A549 (cell line): ENCODE measurements at regions not wholly inside any gene's neighbourhood (a gene's known extent, or its start where the extent isn't known, plus 50 kb on each side); places are given as distances from the start of the nearest gene placed in this dataset.

ENCODE experiments used
- ATAC-seq, 2 experiments: fragments of 200-7000 bp in 1 of 2; fragments of >200 bp in 1 of 2; cut with Nextera tagmentation in 1 of 2; cut with Tn5 transposase in 1 of 2; 3 replicates each; pipeline versions ENCODE4 v1.8.0 to v1.9.1; 2018 to 2020; ENCODE audit warnings: mild to moderate bottlenecking in 1 of 2, moderate library complexity in 1 of 2
- CTCF ChIA-PET: fragments of 300-600 bp; sonication (Branson Sonifier 250); formaldehyde crosslinking; extraction: SDS; loops from one replicate; lab custom pipeline; 2021; ENCODE audit warnings: antibody characterized with exemption, inconsistent platforms; lab: Yijun Ruan, JAX
- POLR2A ChIA-PET: fragments of 350-600 bp; formaldehyde crosslinking; extraction: SDS; loops from one replicate; lab custom pipeline; 2021; ENCODE audit warnings: antibody characterized with exemption, inconsistent platforms; lab: Yijun Ruan, JAX
- DNase-seq, 2 experiments: peaks; one replicate each; pipeline versions ENCODE4 v3.0.0 to v3.0.0-alpha.2; 2011 to 2016; ENCODE audit warnings: low read depth in 1 of 2, low spot score in 1 of 2
- FAIRE-seq: peaks from 2 replicates; lab custom pipeline; 2011; peaks lifted over from hg19 to GRCh38; lab: Jason Lieb, UNC
- H3K27ac ChIP-seq, 2 experiments: fragments of >200 bp; sonication (Bioruptor Twin); formaldehyde crosslinking; 3 replicates each; pipeline ENCODE4 v1.5.1; 2016 to 2017
- H3K4me1 ChIP-seq: fragments of >200 bp; sonication (Bioruptor Twin); formaldehyde crosslinking; 3 replicates; pipeline ENCODE4 v1.6.1; 2016
- H3K4me2 ChIP-seq: fragments of >200 bp; sonication (Bioruptor Twin); formaldehyde crosslinking; 3 replicates; pipeline ENCODE4 v1.6.1; 2016
- H3K4me3 ChIP-seq: fragments of >200 bp; sonication (Bioruptor Twin); formaldehyde crosslinking; 3 replicates; pipeline ENCODE4 v1.5.1; 2016
- H3K9me3 ChIP-seq: fragments of >200 bp; sonication (Bioruptor Twin); formaldehyde crosslinking; 3 replicates; pipeline ENCODE4 v1.6.1; 2016
- BHLHE40 ChIP-seq: IDR thresholded peaks from 2 replicates; pipeline ENCODE4 v1.6.1; 2012; ENCODE audit warnings: low read depth, low read length, inconsistent platforms
- CEBPB ChIP-seq, 2 experiments: fragments of >200 bp in 1 of 2; sonication (Bioruptor Twin) in 1 of 2; formaldehyde crosslinking in 1 of 2; IDR thresholded peaks; 2 replicates each; pipeline ENCODE4 v1.6.1; 2012 to 2016
- EHMT2 ChIP-seq: fragments of 200-600 bp; sonication (generic); IDR thresholded peaks from 2 replicates; pipeline ENCODE4 v1.6.1; 2016; ENCODE audit warnings: antibody characterized with exemption, low read depth, mild to moderate bottlenecking, moderate library complexity
- ESRRA ChIP-seq: fragments of 150-350 bp; IDR thresholded peaks from 2 replicates; pipeline ENCODE4 v1.6.1; 2014; ENCODE audit warnings: mild to moderate bottlenecking, low read length, borderline replicate concordance
- FOXS1 ChIP-seq: fragments of 250-450 bp; sonication (Bioruptor Pico); IDR thresholded peaks from 2 replicates; pipeline ENCODE4 v1.5.0; 2020; ENCODE audit warnings: mild to moderate bottlenecking, moderate library complexity
- GATA3 ChIP-seq: IDR thresholded peaks from 2 replicates; pipeline ENCODE4 v1.6.1; 2012; ENCODE audit warnings: borderline replicate concordance
- HEYL ChIP-seq: fragments of 250-450 bp; sonication (Bioruptor Pico); IDR thresholded peaks from 2 replicates; pipeline ENCODE4 v1.8.0; 2021; ENCODE audit warnings: mild to moderate bottlenecking, moderate library complexity
- HOXB13 ChIP-seq: fragments of 250-450 bp; sonication (Bioruptor Pico); IDR thresholded peaks from 2 replicates; pipeline ENCODE4 v1.5.0; 2020; ENCODE audit warnings: low read depth, mild to moderate bottlenecking, moderate library complexity
- KDM1A ChIP-seq: fragments of 200-600 bp; sonication (generic); IDR thresholded peaks from 2 replicates; pipeline ENCODE4 v1.6.1; 2016; ENCODE audit warnings: low read depth, mild to moderate bottlenecking
- KDM5A ChIP-seq: fragments of 200-600 bp; sonication (generic); IDR thresholded peaks from 2 replicates; pipeline ENCODE4 v1.6.1; 2016; ENCODE audit warnings: antibody characterized with exemption, mild to moderate bottlenecking
- MAZ ChIP-seq: fragments of 150-350 bp; IDR thresholded peaks from 2 replicates; pipeline ENCODE4 v1.6.1; 2014; ENCODE audit warnings: antibody characterized with exemption, low read depth, low read length, borderline replicate concordance
- MYC ChIP-seq: IDR thresholded peaks from 2 replicates; pipeline ENCODE4 v1.6.1; 2012; ENCODE audit warnings: mild to moderate bottlenecking, inconsistent platforms, low read length, improper control_type of control experiment, borderline replicate concordance
- NPAS2 ChIP-seq: fragments of 250-450 bp; sonication (Bioruptor Pico); IDR thresholded peaks from 2 replicates; pipeline ENCODE4 v1.8.0; 2022; ENCODE audit warnings: mild to moderate bottlenecking, moderate library complexity, borderline replicate concordance
- PHF8 ChIP-seq: fragments of 200-600 bp; sonication (generic); IDR thresholded peaks from 2 replicates; pipeline ENCODE4 v1.6.1; 2016; ENCODE audit warnings: low read depth, mild to moderate bottlenecking, antibody characterized with exemption, moderate library complexity, borderline replicate concordance
- POLR2A ChIP-seq: IDR thresholded peaks from 2 replicates; pipeline ENCODE4 v1.6.1; 2012; ENCODE audit warnings: mild to moderate bottlenecking, low read length
- RARB ChIP-seq: fragments of 250-450 bp; sonication (Bioruptor Pico); IDR thresholded peaks from 2 replicates; pipeline ENCODE4 v1.8.0; 2021; ENCODE audit warnings: mild to moderate bottlenecking, moderate library complexity
- SREBF2 ChIP-seq: fragments of 450-650 bp; IDR thresholded peaks from 2 replicates; pipeline ENCODE4 v1.6.1; 2014; ENCODE audit warnings: mild to moderate bottlenecking, moderate library complexity
- TP53 ChIP-seq: fragments of 250-450 bp; sonication (Bioruptor Pico); IDR thresholded peaks from 2 replicates; pipeline ENCODE4 v1.5.0; 2021; ENCODE audit warnings: mild to moderate bottlenecking, moderate library complexity
- ZSCAN20 ChIP-seq: fragments of 250-450 bp; sonication (Bioruptor Pico); IDR thresholded peaks from 2 replicates; pipeline ENCODE4 v1.8.0; 2022; ENCODE audit warnings: mild to moderate bottlenecking, moderate library complexity
- WGBS: methylation state at CpG from one replicate; pipeline ENCODE4 v1.1.6; 2017; ENCODE audit errors: missing lambda C conversion rate; 5-methylcytosine and 5-hydroxymethylcytosine counted together
- TF ChIP-seq, protein P1 (sequence below): IDR thresholded peaks from 2 replicates; pipeline ENCODE4 v1.6.1; 2012
- TF ChIP-seq, protein P2 (sequence below): fragments of 150-350 bp; IDR thresholded peaks from 2 replicates; pipeline ENCODE4 v1.6.1; 2014; ENCODE audit warnings: low read depth, mild to moderate bottlenecking, low read length
- TF ChIP-seq, protein P3 (sequence below): IDR thresholded peaks from 2 replicates; pipeline ENCODE4 v1.6.1; 2012; ENCODE audit warnings: low read depth, borderline replicate concordance
- TF ChIP-seq, protein P4 (sequence below): fragments of 250-450 bp; sonication (Bioruptor Pico); IDR thresholded peaks from 2 replicates; pipeline ENCODE4 v1.5.0; 2020; ENCODE audit warnings: low read depth, mild to moderate bottlenecking, moderate library complexity
- TF ChIP-seq, protein P5 (sequence below): fragments of 200-600 bp; sonication (generic); IDR thresholded peaks from 2 replicates; pipeline ENCODE4 v1.6.1; 2016; ENCODE audit warnings: antibody characterized with exemption, mild to moderate bottlenecking, moderate library complexity
- TF ChIP-seq, protein P6 (sequence below): fragments of 450-650 bp; IDR thresholded peaks from 2 replicates; pipeline ENCODE4 v1.6.1; 2014; ENCODE audit warnings: antibody characterized with exemption

DNA sequence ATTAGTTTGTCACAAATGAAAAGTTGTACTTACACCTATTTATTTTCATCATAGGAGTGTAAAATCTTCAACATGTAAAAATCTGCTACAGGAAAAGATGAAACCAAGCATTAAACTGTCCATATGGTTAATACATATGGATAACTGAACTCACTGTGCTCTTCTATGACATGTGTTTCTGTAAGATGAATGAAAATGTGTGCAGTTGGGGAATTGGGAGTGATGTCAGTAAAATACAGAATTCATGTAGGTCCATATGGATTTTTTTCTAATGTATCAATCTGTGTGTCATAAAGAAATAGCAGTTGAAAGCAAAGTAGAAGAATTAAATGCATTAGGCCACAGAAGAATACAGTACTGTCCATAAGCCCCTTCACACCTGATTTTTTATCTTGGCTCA is 178.4 kb upstream of the COL3A1 start:
- POLR2A ChIA-PET, result no interaction called here
- Histone ChIP-seq H3K27ac (no peak overlapping the region), H3K4me3 (no peak overlapping the region), H3K9me3 (no peaks in the 10 kb centered on the region), H3K4me2 (no peak overlapping the region), H3K4me1 (no peaks in the 10 kb centered on the region)
- ATAC-seq (no peak), DNase-seq (no peak), FAIRE-seq (no peak)
- TF ChIP-seq ESRRA (no peak), POLR2A (no peak), EHMT2 (no peak), NPAS2 (CRISPR knock-in tag) (no peak), TP53 (CRISPR knock-in tag) (no peak), PHF8 (no peak), HEYL (no peak), CEBPB (IDR thresholded peaks at IDR 0.05) (no peak), HOXB13 (CRISPR knock-in tag) (no peak)
- TF ChIP-seq, protein P1, sequence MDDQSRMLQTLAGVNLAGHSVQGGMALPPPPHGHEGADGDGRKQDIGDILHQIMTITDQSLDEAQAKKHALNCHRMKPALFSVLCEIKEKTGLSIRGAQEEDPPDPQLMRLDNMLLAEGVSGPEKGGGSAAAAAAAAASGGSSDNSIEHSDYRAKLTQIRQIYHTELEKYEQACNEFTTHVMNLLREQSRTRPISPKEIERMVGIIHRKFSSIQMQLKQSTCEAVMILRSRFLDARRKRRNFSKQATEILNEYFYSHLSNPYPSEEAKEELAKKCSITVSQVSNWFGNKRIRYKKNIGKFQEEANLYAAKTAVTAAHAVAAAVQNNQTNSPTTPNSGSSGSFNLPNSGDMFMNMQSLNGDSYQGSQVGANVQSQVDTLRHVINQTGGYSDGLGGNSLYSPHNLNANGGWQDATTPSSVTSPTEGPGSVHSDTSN, result no peak
- TF ChIP-seq, protein P2, sequence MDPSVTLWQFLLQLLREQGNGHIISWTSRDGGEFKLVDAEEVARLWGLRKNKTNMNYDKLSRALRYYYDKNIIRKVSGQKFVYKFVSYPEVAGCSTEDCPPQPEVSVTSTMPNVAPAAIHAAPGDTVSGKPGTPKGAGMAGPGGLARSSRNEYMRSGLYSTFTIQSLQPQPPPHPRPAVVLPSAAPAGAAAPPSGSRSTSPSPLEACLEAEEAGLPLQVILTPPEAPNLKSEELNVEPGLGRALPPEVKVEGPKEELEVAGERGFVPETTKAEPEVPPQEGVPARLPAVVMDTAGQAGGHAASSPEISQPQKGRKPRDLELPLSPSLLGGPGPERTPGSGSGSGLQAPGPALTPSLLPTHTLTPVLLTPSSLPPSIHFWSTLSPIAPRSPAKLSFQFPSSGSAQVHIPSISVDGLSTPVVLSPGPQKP, result no peak
- TF ChIP-seq, protein P3, sequence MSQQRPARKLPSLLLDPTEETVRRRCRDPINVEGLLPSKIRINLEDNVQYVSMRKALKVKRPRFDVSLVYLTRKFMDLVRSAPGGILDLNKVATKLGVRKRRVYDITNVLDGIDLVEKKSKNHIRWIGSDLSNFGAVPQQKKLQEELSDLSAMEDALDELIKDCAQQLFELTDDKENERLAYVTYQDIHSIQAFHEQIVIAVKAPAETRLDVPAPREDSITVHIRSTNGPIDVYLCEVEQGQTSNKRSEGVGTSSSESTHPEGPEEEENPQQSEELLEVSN, result no peak
- TF ChIP-seq, protein P4, sequence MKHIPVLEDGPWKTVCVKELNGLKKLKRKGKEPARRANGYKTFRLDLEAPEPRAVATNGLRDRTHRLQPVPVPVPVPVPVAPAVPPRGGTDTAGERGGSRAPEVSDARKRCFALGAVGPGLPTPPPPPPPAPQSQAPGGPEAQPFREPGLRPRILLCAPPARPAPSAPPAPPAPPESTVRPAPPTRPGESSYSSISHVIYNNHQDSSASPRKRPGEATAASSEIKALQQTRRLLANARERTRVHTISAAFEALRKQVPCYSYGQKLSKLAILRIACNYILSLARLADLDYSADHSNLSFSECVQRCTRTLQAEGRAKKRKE (CRISPR knock-in tag), result no peak
- CTCF ChIA-PET, result interaction anchor here (0.6 kb wide), 1 partner anchor 1924 kb away, joined by 3 read pairs; no protein-coding TSS in a partner anchor

DNA sequence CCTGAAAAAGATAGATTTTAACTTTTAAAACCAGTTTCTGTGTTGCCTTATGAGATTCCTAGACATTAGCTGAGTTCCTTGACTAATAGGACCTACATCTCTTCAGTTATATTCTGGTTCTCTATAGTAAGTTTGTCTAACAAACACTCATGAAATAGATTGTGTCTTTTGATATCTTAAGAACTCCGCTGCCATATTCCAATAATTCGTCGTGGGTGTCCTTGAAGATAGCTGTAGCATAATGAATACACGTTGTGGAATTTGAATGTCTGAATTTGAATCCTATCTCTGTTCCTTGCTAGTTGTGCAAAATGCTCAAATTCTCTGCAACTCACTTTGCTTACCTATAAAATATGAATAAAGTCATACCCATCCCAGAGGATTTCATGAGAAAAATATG is 176.8 kb upstream of the COL3A1 start:
- Histone ChIP-seq H3K4me1 (no peaks in the 10 kb centered on the region), H3K4me3 (no peak overlapping the region), H3K9me3 (0 out of 3 replicates have a peak, but pooled peaks cover 1% of the 10 kb centered on the region), H3K4me2 (no peak overlapping the region), H3K27ac (no peak overlapping the region)
- no peak for DNase-seq
- no peak for FAIRE-seq
- TF ChIP-seq MAZ (no peak), RARB (CRISPR knock-in tag) (no peak), KDM5A (no peak), HOXB13 (CRISPR knock-in tag) (no peak)
- no peak for ATAC-seq
- WGBS, result 70% methylated on average over 4 of the region's 4 CpGs
- POLR2A ChIA-PET, result no interaction called here
- CTCF ChIA-PET, result no interaction called here

DNA sequence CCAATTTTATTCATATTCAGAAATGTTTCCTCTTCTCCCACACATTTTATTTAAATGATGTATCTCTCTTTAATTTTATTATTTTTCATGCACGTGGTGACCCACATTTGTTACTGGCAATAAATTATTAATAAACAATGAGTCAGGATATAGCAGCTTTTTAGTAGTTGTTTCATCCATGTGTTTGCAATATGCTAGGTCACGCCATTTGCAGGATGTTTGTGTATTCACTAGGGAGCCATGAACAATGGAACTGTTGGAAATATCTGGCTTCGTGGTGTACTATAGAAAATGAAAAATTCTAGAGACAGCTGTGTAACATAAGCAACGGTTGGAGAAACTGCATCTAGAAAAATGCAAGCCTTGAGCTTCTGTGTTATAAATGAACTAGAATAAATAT is 176.0 kb upstream of the COL3A1 start:
- POLR2A ChIA-PET, result no interaction called here
- 35% methylated on average over 4 of the region's 4 CpGs for WGBS
- no peaks in the 10 kb centered on the region for H3K4me1 ChIP-seq
- no peak for DNase-seq
- no peak overlapping the region for H3K4me2 ChIP-seq
- no peak for ATAC-seq
- no peak for FAIRE-seq
- peaks cover 8% of the 10 kb centered on the region; the same call in 2 of the 3 replicates for H3K9me3 ChIP-seq
- no peak overlapping the region for H3K4me3 ChIP-seq
- no peak overlapping the region for H3K27ac ChIP-seq
- CTCF ChIA-PET, result no interaction called here
- TF ChIP-seq BHLHE40, result no peak
- TF ChIP-seq, protein P5, sequence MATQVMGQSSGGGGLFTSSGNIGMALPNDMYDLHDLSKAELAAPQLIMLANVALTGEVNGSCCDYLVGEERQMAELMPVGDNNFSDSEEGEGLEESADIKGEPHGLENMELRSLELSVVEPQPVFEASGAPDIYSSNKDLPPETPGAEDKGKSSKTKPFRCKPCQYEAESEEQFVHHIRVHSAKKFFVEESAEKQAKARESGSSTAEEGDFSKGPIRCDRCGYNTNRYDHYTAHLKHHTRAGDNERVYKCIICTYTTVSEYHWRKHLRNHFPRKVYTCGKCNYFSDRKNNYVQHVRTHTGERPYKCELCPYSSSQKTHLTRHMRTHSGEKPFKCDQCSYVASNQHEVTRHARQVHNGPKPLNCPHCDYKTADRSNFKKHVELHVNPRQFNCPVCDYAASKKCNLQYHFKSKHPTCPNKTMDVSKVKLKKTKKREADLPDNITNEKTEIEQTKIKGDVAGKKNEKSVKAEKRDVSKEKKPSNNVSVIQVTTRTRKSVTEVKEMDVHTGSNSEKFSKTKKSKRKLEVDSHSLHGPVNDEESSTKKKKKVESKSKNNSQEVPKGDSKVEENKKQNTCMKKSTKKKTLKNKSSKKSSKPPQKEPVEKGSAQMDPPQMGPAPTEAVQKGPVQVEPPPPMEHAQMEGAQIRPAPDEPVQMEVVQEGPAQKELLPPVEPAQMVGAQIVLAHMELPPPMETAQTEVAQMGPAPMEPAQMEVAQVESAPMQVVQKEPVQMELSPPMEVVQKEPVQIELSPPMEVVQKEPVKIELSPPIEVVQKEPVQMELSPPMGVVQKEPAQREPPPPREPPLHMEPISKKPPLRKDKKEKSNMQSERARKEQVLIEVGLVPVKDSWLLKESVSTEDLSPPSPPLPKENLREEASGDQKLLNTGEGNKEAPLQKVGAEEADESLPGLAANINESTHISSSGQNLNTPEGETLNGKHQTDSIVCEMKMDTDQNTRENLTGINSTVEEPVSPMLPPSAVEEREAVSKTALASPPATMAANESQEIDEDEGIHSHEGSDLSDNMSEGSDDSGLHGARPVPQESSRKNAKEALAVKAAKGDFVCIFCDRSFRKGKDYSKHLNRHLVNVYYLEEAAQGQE, result no peak
- TF ChIP-seq, protein P4 (CRISPR knock-in tag), result no peak
- TF ChIP-seq, protein P6, sequence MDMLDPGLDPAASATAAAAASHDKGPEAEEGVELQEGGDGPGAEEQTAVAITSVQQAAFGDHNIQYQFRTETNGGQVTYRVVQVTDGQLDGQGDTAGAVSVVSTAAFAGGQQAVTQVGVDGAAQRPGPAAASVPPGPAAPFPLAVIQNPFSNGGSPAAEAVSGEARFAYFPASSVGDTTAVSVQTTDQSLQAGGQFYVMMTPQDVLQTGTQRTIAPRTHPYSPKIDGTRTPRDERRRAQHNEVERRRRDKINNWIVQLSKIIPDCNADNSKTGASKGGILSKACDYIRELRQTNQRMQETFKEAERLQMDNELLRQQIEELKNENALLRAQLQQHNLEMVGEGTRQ, result no peak
- no peak for TF ChIP-seq SREBF2
- TF ChIP-seq FOXS1 (CRISPR knock-in tag), result no peak
- TF ChIP-seq GATA3, result no peak
- TF ChIP-seq MYC, result no peak
- TF ChIP-seq HEYL, result no peak
- no peak for TF ChIP-seq ZSCAN20 (CRISPR knock-in tag)
- no peak for TF ChIP-seq KDM1A
- no peak for TF ChIP-seq MAZ
